Mammary epithelial cell (primary cell): ENCODE measurements at regions not wholly inside any gene's neighbourhood (a gene's known extent, or its start where the extent isn't known, plus 50 kb on each side); places are given as distances from the start of the nearest gene placed in this dataset.

Experiments used
- CTCF ChIP-seq, 2 donors: IDR thresholded peaks in 1 of 2; conservative IDR thresholded peaks in 1 of 2; 2 replicates each; pipeline ENCODE4 v1.5.1; 2011 to 2012; ENCODE audit warnings: inconsistent platforms in 2 of 2, low read length in 2 of 2, mild to moderate bottlenecking in 2 of 2, control low read depth in 1 of 2, low read depth in 1 of 2; ENCODE audit not compliant: insufficient read depth in 1 of 2; ENCODE audit errors: extremely low read depth in 1 of 2
- EZH2 ChIP-seq: IDR thresholded peaks from 2 replicates; pipeline ENCODE4 v1.6.1; 2012; ENCODE audit warnings: low read length, inconsistent platforms, borderline replicate concordance

DNA sequence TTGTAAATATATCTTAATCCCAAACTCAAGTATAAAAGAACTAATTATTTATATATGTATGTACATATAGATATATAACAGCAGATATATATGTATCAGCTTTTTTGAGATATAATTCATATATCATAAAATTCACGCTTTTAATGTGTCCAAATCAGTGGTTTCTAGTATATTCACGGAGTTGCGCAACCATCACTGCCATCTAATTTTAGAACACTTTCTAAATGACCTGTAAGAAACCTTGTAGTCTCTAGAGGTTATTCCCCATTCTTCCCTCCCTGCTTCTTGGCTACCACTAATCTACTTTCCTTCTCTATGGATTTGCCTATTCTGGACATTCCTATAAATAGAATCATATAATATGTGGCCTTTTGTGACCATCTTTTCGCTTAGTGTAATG, 163.5 kb upstream of the TCF4 start:
- no peak for TF ChIP-seq EZH2
- TF ChIP-seq CTCF (conservative IDR thresholded peaks at IDR 0.05 in 1 of 2, IDR thresholded peaks at IDR 0.05 in 1 of 2; ENCODE audit: extremely low read depth in 1 of 2, insufficient read depth in 1 of 2, low read depth in 1 of 2, low read length in 2 of 2): no peak
